ENCODE measurements at regions not wholly inside any gene's neighbourhood (a gene's known extent, or its start where the extent isn't known, plus 50 kb on each side); places are given as distances from the start of the nearest gene placed in this dataset.
"Not testable (repeated sequence)": the region's sequence is repeated elsewhere in the genome, so short reads cannot be mapped to it uniquely, and the experiment has no call there.

DNA sequence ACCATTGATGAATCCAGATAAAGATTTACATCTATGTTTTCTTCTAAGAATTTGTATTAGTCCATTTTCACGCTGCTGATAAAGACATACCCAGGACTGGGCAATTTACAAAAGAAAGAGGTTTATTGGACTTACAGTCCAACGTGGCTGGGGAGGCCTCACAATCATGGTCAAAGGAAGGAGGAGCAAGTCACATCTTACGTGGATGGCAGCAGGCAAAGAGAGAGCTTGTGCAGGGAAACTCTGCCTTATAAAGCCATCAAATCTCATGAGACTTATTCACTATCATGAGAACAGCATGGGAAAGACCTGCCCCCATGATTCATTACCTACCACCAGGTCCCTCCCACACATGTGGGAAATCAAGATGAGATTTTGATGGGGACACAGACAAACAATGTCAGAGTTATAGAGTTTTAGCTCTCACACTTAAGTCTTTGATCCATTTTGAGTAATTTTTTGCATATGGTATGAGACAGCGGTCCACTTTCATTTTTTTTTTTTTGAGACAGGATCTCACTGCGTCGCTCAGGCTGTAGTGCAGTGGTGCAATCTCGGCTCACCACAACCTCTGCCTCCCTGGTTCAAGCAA lies 53.5 kb upstream of the JADE2 start:
- DNase-seq: not testable (repeated sequence)

DNA sequence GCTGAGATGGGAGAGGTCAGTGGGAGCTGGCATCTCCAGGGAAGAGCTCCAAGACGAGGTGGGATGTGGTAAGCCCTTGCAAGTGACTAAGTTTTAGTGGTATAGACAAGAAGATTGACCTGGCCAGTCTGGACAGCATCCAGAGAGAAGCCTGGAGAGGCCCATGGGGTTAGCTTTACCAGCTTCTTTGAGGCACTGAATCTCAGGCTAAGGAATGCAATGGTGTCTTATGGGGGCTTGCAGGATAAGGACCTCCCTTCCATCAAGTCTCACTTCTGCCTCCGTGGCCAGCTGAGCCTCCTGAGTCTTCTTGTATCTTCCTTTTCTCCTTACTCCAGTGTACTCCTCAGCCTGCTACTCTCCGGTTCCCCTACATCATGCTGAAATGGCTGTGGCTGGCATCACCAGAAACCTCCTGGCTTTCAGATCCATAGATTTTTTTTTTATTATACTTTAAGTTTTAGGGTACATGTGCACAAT lies 56.5 kb upstream of the JADE2 start:
- no peak for DNase-seq

DNA sequence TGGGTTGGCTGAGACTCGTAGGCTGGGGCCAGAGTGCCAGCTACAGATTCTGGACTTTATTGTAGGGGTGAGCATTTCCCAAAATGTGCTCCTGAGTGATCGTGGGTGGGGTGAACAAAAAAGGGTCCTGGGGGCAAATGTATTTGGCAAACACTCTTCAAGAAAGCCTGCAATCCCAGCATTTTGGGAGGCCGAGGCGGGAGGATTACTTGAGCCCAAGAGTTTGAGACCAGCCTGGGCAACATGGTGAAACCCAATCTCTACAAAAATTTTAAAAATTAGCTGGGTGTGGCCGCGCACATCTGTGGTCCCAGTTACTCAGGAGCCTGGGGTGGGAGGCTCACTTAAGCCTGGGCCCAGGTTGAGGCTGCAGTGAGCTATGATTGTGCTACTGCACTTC lies 55.5 kb upstream of the CDKN2AIPNL start:
- DNase-seq: no peak

DNA sequence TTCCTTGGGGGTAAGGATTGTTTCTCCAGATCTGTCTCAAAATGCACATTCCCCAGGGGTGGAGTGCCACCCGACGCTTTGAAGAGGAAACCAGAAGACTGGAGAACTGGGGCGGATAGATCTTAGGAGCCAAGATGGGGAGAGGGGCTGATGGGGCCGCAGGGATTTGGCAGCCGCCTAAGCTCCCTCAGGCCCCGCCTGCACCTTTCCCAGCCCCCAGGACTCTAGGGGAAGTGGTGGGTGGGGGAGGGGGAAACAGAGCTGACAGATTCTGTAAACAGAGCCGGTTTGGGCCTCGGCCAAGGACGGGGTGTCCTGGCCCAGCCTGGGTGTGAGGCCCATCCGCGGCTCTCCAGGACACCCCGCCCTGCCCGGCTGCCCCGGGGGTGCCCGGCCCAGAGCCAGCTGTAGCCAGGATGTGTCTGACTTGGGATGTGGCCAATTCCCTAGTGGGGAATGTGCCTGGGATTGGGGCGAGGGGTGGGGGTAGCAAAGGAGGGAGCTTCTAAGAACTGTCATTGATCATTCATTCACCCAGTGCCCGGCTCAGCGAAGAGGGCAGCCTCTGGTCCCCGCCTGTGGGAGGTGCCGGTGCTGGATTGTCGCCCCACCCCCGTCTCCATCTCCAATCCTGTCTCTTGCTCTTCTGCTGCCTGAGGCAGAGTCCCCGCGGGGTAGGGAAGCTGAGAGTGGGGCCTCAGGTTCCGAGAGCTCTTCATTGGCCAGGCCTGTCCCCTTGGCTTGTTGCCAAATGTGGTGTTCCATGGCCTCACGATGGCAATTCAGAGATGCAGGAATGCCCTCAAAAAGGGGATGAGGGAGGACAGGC lies 54.8 kb upstream of the CDKN2AIPNL start:
- peak in 13 of 14 donors; percentile 47 to 93 (median 89) for DNase-seq

DNA sequence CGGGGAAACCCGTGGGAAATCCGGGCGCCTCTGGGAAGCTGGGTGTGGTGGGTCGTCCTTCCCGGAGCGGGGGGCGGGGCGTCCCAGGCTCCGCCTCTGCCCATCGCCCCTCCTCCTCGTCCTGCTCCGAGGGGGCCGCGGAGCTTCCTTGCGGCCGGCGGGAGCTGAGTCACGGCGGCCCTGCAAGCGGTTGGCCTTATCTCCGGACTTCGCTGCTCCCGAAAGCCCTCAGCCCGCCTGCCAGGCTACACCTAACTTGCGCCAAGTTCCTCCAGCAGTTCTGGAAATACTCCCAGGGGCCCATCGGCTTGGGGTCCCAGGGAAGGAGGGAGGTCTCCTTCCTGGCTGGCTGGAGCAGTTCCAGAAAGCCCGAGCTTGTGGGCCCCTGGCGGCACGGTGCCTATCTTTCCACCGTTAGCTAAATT lies 54.1 kb upstream of the CDKN2AIPNL start:
- DNase-seq: peak in 12 of 14 donors; percentile 24 to 84 (median 62)

DNA sequence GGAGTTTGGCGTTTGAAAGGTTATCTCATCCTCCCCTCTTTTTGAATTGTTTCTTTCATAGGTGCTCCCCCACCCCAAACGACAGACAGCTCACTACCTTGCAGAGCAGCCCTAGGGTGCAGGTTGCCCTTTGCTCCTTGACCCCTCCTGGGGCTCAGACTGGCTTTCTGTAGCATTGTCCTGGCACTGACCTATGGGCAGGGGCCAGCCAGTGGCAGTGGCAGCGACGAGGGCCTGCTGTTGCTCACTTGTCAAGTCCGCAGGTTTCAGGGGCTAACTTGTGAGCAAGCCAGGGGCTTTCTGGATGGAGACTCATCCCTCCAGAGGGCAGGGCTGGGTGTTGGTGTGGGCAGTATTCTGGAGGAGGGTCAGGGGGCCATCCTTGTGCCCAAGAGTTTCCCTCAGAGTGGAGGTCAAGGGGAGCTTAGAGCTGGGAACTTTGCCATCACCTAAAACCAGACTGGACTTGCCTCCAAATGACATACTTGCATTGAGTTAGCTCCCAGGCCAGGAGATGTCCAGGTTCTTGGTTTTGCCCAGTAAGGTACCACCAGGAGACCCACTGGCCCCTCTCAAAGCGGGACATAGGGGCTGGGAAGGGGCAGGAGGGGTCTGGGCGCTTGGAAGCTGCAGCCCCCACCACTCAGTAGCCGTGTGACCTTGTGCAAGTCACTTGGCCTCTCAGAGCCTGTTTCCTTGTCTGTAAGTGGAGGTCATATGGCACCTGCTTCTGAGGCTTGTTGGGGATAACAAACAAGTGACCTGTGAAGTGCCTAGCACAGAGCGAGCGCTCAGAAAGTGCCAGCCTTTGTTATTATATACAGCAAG lies 53.5 kb upstream of the CDKN2AIPNL start:
- DNase-seq: peak in 1 of 14 donors; percentile 23

DNA sequence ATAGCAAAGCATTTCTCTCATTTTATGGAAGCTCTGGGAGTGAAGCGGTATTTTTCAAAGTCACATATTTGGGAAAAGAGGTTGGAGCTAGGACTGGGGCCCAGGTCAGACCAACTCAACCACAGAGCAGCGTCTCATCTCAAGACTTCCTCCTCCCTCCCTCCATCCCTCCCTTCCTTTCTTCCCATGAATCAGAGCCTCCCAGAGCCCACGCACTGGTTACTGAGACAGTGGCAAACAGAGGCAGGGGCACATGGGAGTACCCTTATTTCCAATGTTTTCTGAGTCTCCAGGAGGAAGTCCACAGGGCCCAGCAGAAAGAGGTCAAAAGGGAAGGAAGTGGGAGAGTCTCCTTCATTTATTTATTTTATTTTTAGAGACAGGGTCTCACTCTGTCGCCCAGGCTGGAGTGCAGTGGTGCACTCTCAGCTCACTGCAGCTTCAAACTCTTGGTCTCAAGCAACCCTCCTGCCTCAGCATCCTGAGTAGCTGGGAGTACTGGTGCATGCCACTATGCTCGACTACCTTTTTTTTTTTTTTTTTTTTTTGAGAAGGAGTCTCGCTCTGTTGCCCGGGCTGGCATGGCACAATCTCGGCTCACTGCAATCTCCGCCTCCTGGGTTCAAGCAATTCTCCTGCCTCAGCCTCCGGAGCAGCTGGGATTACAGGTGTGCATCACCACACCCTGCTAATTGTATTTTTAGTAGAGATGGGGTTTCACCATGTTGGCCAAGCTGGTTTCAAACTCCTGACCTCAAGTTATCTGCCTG lies 52.5 kb upstream of the CDKN2AIPNL start:
- no peak for DNase-seq

DNA sequence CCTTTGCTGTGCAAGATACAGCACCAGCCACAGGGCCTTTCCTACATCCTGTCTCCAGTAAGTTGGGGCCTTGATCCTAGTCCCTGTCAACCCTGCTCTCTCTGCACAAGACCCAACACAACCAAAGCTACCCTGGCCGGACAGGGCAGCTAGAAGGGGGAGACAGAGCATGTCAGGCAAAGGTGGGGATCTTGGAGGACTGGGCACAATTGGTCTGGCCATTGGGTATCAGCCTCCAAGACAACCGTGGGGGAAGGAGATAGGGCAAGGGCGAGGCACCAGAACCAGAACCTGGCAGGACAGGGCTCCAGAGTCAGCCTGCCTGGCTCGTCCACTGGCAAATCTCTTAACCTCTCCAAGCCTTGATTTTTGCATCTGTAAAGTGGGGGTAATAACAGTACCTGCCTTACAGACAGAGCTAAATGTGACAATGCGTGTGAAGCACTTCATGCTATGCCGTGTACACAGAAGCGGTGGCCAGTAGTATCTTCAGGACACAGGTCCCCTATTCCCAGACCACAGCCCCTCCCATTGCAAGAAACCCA lies 51.6 kb upstream of the CDKN2AIPNL start:
- DNase-seq: no peak

DNA sequence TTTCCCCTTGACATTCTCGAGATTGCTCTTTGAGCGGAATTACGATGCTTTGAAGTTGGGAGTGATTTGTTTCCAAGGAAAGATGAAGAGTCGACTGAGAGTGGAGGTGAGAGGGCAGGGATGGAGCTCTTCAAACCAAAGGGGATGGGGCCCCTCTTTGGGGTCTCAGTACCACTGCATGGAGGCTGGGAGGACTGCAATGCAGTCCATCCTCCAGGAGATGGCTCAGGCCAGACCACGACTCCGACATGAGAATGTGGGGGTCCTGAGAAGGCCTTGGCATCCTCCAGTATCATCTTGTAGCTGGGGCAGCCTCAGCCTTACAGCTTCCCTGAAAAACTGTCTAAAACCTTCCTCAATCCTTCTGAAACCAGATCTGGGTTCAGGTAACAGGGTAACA lies 51.1 kb upstream of the CDKN2AIPNL start:
- no peak for DNase-seq

DNA sequence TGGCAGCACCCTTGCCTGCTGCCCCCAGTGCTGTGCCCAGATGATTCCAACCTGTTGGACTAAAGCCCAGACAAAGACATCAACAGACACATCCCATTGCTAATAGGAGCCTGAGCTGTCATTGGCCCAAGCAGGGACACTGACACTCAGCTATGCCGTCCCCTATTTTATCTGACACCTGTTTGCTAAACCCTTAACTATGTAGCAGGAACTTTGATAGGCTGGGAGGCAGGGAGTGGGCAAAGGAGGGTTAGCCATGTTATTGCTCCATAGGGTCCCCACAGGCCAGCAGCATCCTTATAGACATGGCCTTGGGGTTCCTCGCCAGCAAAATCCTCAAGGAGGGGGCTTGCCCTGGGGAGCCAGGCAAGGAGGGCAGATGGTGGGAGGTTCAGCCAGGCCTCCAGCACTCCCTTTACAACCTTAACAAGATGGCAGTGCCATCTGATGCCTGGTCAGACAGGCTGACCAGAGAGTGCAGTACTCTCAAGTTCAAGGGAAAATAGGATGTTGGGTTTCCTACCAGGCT lies 50.4 kb upstream of the CDKN2AIPNL start:
- DNase-seq: no peak

Data from C1 segment of cervical spinal cord (tissue), 14 donors.